ENCODE measurements at regions not wholly inside any gene's neighbourhood (a gene's known extent, or its start where the extent isn't known, plus 50 kb on each side); places are given as distances from the start of the nearest gene placed in this dataset.

- DNase-seq (ENCODE audit: low read depth in 1 of 2, low spot score in 1 of 2), result peak in 1 of 2 experiments; percentile 79
- no peak for TF ChIP-seq JUND (IDR thresholded peaks at IDR 0.05; ENCODE audit: low read depth)
- in situ Hi-C loops (cut with HindIII; ENCODE audit: low pct_unique_long_range_greater_than_20kb, low sequenced_read_pairs), result no loop called here
Measured at GRCh38 chr1:18535391-18536210, 54.9 kb downstream of the KLHDC7A start.

- in situ Hi-C loops (cut with HindIII; ENCODE audit: low pct_unique_long_range_greater_than_20kb, low sequenced_read_pairs), result no loop called here
Measured at GRCh38 chr1:18536356-18536755, 55.6 kb downstream of the KLHDC7A start.

GRCh38 chr1:18536915-18537314, 56.2 kb downstream of the KLHDC7A start:
- DNase-seq (ENCODE audit: low read depth in 1 of 2, low spot score in 1 of 2), result no peak
- in situ Hi-C loops (cut with HindIII; ENCODE audit: low pct_unique_long_range_greater_than_20kb, low sequenced_read_pairs), result no loop called here
- no peak for TF ChIP-seq JUND (IDR thresholded peaks at IDR 0.05; ENCODE audit: low read depth)

More at GRCh38 chr1:18536356-18536755, 55.6 kb downstream of the KLHDC7A start:
- no peak for TF ChIP-seq JUND (IDR thresholded peaks at IDR 0.05; ENCODE audit: low read depth)
- DNase-seq (ENCODE audit: low read depth in 1 of 2, low spot score in 1 of 2), result no peak

- no peak for TF ChIP-seq JUND (IDR thresholded peaks at IDR 0.05; ENCODE audit: low read depth)
- no peak for DNase-seq (ENCODE audit: low read depth in 1 of 2, low spot score in 1 of 2)
- in situ Hi-C loops (cut with HindIII; ENCODE audit: low pct_unique_long_range_greater_than_20kb, low sequenced_read_pairs), result no loop called here
Measured at GRCh38 chr1:18537386-18538306, 56.9 kb downstream of the KLHDC7A start.

GRCh38 chr1:18539171-18539570, 58.4 kb downstream of the KLHDC7A start:
- DNase-seq (ENCODE audit: low read depth in 1 of 2, low spot score in 1 of 2), result peak in 1 of 2 experiments; percentile 27
- in situ Hi-C loops (cut with HindIII; ENCODE audit: low pct_unique_long_range_greater_than_20kb, low sequenced_read_pairs), result no loop called here
- no peak for TF ChIP-seq JUND (IDR thresholded peaks at IDR 0.05; ENCODE audit: low read depth)

GRCh38 chr1:18540136-18540765, 59.5 kb downstream of the KLHDC7A start:
- no peak for DNase-seq (ENCODE audit: low read depth in 1 of 2, low spot score in 1 of 2)
- in situ Hi-C loops (cut with HindIII; ENCODE audit: low pct_unique_long_range_greater_than_20kb, low sequenced_read_pairs), result no loop called here
- no peak for TF ChIP-seq JUND (IDR thresholded peaks at IDR 0.05; ENCODE audit: low read depth)

- no peak for TF ChIP-seq JUND (IDR thresholded peaks at IDR 0.05; ENCODE audit: low read depth)
- in situ Hi-C loops (cut with HindIII; ENCODE audit: low pct_unique_long_range_greater_than_20kb, low sequenced_read_pairs), result no loop called here
- DNase-seq (ENCODE audit: low read depth in 1 of 2, low spot score in 1 of 2), result no peak
Measured at GRCh38 chr1:18541046-18541795, 60.5 kb downstream of the KLHDC7A start.

GRCh38 chr1:18542351-18542750, 61.6 kb downstream of the KLHDC7A start:
- in situ Hi-C loops (cut with HindIII; ENCODE audit: low pct_unique_long_range_greater_than_20kb, low sequenced_read_pairs), result no loop called here
- DNase-seq (ENCODE audit: low read depth in 1 of 2, low spot score in 1 of 2), result no peak
- TF ChIP-seq JUND (IDR thresholded peaks at IDR 0.05; ENCODE audit: low read depth), result no peak

- TF ChIP-seq JUND (IDR thresholded peaks at IDR 0.05; ENCODE audit: low read depth), result no peak
- in situ Hi-C loops (cut with HindIII; ENCODE audit: low pct_unique_long_range_greater_than_20kb, low sequenced_read_pairs), result no loop called here
- DNase-seq (ENCODE audit: low read depth in 1 of 2, low spot score in 1 of 2), result no peak
Measured at GRCh38 chr1:18546026-18546425, 65.3 kb downstream of the KLHDC7A start.

GRCh38 chr1:18547460-18547859, 66.7 kb downstream of the KLHDC7A start:
- no peak for TF ChIP-seq JUND (IDR thresholded peaks at IDR 0.05; ENCODE audit: low read depth)
- in situ Hi-C loops (cut with HindIII; ENCODE audit: low pct_unique_long_range_greater_than_20kb, low sequenced_read_pairs), result no loop called here
- no peak for DNase-seq (ENCODE audit: low read depth in 1 of 2, low spot score in 1 of 2)

- TF ChIP-seq JUND (IDR thresholded peaks at IDR 0.05; ENCODE audit: low read depth), result no peak
- in situ Hi-C loops (cut with HindIII; ENCODE audit: low pct_unique_long_range_greater_than_20kb, low sequenced_read_pairs), result no loop called here
Measured at GRCh38 chr1:18548643-18549042, 67.9 kb downstream of the KLHDC7A start.

GRCh38 chr1:18549106-18549505, 68.4 kb downstream of the KLHDC7A start:
- no peak for DNase-seq (ENCODE audit: low read depth in 1 of 2, low spot score in 1 of 2)
- no peak for TF ChIP-seq JUND (IDR thresholded peaks at IDR 0.05; ENCODE audit: low read depth)
- in situ Hi-C loops (cut with HindIII; ENCODE audit: low pct_unique_long_range_greater_than_20kb, low sequenced_read_pairs), result no loop called here

More at GRCh38 chr1:18548643-18549042, 67.9 kb downstream of the KLHDC7A start:
- no peak for DNase-seq (ENCODE audit: low read depth in 1 of 2, low spot score in 1 of 2)
